GM19240 (cell line): ENCODE measurements at regions not wholly inside any gene's neighbourhood (a gene's known extent, or its start where the extent isn't known, plus 50 kb on each side); places are given as distances from the start of the nearest gene placed in this dataset.

Experiments used
- DNase-seq: peaks from one replicate; pipeline ENCODE4 v3.0.0; 2011; ENCODE audit warnings: low spot score; ENCODE audit not compliant: insufficient read length

- DNase-seq = no peak
These were observed 1097.4 kb downstream of the TTLL7 start for GRCh38 chr1:82901561-82901960.

DNA sequence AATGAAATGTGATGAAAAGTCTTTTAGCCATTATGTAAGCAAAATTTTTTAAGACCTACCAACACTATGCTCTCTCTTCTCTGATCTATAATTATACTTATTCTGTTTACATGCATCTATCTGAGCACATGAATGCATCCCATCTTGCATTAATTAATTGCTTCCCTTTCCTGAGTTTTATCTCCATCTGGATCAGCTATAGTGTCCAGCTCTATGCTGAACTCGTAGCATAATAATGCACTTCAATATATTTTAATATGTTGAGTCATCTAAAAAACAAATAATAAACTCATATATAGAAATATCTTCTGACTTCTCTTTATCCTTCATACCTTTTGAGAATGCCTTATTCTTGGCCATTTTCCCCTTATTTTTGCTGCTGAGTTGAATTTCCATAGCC lies 1097.8 kb downstream of the TTLL7 start:
- no peak for DNase-seq

GRCh38 chr1:82899017-82899416 lies 1098.3 kb downstream of the ADGRL2 start:
- DNase-seq = no peak

DNA sequence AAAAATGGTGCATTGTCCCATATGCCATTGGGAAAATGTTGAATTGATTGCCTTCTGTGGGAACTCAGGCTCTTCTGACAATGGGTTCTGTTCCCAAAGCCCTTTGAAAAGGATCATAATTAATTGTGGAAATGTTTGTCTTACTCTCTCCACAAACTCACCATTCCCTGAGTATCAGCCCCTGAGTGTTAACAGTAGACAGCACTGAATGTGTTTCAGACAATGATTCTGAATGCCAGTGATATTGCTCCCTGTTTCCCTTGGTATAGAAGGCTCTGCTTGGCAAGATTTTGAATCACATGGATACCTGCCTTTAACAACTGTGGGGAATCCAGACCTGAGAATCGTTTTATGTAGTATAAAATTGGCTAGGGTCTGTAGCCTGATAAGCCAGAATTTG lies 1096.8 kb downstream of the ADGRL2 start:
- DNase-seq = no peak

GRCh38 chr1:82896036-82896435 lies 1095.3 kb downstream of the ADGRL2 start:
- no peak for DNase-seq

GRCh38 chr1:82894635-82895034 lies 1093.9 kb downstream of the ADGRL2 start:
- no peak for DNase-seq

DNA sequence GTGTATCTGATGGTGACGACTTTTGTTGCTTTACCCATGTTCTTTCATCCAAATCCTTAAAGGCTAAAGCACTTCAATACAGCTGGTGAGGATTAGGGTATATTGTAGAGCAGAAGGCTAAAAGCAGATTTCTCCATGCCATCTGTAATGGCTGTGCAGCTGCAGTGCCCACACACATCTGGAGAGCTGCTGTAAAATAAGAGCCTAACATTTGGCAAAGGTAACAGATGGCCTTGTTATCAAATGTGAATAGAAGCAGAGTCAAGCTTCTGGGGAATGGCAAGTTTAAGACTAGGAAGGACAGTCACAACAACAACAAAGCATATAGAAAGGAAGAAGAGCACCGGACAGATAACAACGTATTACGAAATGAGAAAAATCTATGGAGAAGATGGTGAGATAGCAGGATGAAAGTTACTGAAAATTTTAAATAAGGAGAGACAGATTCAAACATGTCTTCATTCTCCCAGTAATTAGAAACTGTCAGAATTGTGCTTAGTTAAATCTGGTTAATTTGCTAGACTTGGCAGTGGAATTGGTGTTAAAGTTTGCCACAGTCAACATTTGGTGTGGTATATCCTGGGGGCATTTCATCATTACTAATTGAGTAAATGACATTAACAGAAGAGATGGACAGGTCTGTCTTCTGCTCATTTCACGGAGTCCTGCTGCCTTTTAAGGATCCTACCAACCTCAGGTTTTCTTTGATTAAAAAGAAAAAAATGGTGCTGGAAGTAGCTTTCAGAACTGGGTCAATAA lies 1093.2 kb downstream of the ADGRL2 start:
- DNase-seq = no peak

DNA sequence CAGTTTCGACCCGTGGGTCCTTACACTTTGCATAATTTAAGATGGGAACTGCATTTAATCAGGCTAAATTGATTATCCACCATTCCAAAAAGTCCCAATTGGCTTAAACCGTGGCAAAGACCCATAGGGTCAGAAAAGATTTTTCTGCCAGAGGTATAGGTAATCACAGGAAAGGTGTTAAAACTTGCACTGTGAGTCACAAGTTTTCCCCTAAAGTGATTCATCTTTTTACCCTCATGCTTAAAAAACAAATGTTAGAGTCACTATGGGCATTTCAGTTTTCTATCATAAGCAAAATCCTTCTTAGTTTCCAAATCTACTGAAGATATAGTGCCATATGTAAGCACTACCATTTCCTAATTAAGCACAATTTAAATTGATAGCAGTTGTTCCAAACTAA lies 1079.8 kb downstream of the ADGRL2 start:
- DNase-seq = no peak

GRCh38 chr1:82879701-82880305 lies 1079.1 kb downstream of the ADGRL2 start:
- no peak for DNase-seq

DNA sequence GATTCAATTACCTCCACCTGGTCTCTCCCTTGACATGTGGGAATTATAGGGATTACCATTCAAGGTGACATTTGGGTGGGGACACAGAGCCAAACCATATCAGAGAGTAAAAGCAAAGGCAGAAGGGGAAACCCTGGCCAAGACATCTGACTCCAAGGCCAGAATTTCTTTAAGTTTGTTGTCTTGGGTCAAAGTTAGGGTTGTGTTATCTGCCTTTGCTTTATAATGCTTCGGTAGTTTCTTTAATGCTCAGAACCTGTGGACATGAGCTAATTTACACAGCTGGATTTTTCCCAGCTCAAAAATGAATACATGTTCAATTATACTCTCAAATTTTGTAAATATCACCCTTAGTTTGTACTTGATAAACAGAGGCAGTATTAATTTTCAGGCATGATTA lies 1074.4 kb downstream of the ADGRL2 start:
- no peak for DNase-seq

DNA sequence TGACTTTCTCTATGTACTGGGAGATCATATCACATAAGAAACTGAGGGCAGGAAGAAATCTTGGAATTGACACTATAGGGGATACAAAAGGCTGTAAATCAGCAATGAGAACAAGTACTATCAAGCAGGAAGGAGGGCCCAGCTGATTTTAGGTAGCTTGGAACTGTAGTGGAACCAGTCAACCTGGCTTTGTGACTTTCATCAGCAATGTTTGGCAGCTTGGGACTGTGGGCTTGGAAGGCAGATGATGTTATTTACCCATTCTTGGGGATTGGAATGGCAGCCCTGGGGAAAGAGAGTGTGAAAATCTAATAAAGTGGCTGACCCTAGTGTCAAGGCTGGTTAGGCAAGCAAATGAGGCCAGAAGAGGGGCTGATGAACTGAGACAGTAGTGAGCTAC lies 1073.3 kb downstream of the ADGRL2 start:
- no peak for DNase-seq

- DNase-seq = no peak
These were observed 1069.6 kb downstream of the ADGRL2 start for GRCh38 chr1:82870332-82870731.

GRCh38 chr1:82867781-82868180 lies 1067.0 kb downstream of the ADGRL2 start:
- no peak for DNase-seq

GRCh38 chr1:82861749-82862148 lies 1061.0 kb downstream of the ADGRL2 start:
- DNase-seq = no peak

- no peak for DNase-seq
These were observed 1057.3 kb downstream of the ADGRL2 start for GRCh38 chr1:82858031-82858430.

- no peak for DNase-seq
These were observed 1048.7 kb downstream of the ADGRL2 start for GRCh38 chr1:82849460-82849859.

- DNase-seq = no peak
These were observed 1047.3 kb downstream of the ADGRL2 start for GRCh38 chr1:82848043-82848442.

- no peak for DNase-seq
These were observed 1045.1 kb downstream of the ADGRL2 start for GRCh38 chr1:82845866-82846265.

GRCh38 chr1:82844911-82845827 lies 1044.4 kb downstream of the ADGRL2 start:
- no peak for DNase-seq

- DNase-seq = no peak
These were observed 1043.7 kb downstream of the ADGRL2 start for GRCh38 chr1:82844447-82844846.

DNA sequence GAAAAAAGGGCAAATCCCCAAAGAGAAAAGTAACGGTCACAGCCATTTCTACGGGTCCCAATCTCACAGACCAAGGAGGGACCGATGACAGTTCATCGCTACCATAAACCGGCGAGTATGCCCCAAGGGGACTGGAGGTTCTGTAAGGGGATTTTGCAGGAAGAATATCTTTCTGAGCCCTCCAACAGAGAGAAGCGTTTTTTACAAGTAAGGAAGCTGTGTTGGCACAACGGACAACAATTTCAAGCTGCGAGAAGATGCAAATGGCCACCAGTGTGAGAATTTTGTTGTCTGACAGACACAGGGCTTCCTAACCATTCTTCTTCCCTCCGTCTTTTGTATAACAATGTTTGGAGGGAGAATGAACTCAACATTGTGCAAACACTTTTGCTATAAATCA lies 1043.1 kb downstream of the ADGRL2 start:
- DNase-seq = no peak

DNA sequence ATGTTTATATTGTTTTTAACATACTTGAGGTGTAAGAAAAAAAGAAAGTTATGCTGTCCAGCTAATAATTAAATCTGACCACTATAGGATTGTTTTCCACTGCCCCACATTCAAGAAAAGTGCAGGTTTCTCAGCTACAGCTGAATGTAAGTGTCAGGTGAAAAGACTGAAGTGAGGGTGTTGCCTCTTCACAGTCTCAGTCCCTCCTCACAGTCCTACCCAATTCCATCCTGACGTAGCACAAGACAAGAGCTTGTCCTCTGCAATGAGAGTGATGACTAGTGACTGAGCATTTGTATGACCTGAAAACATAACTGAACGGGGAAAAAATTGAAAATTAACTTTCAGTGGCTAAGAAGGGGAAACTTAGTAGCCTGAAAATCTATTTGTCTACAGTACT lies 1039.5 kb downstream of the ADGRL2 start:
- no peak for DNase-seq
